Neural cell (in vitro differentiated cells): ENCODE measurements at regions not wholly inside any gene's neighbourhood (a gene's known extent, or its start where the extent isn't known, plus 50 kb on each side); places are given as distances from the start of the nearest gene placed in this dataset.

Source experiments
- H2AFZ ChIP-seq: fragments of 200-600, 300-800 bp; sonication (generic), shearing (Covaris generic); 2 replicates; pipeline ENCODE4 v1.6.0; 2014; ENCODE audit warnings: low read depth, mild to moderate bottlenecking, antibody characterized with exemption, low read length, moderate library complexity
- H3F3A ChIP-seq: fragments of 200-600 bp; shearing (Covaris generic); 2 replicates; pipeline ENCODE4 v1.6.1; 2016; ENCODE audit warnings: mild to moderate bottlenecking, moderate library complexity, mixed read lengths, antibody characterized with exemption, low read length; ENCODE audit not compliant: insufficient read depth, poor library complexity, severe bottlenecking
- H3K27ac ChIP-seq: fragments of 200-600, 300-800 bp; sonication (generic), shearing (Covaris generic); 2 replicates; pipeline ENCODE4 v1.5.1; 2014; ENCODE audit warnings: mild to moderate bottlenecking, low read length, moderate library complexity
- H3K27me3 ChIP-seq: fragments of 300-800, 200-600 bp; sonication (generic), shearing (Covaris generic); 2 replicates; pipeline ENCODE4 v1.6.0; 2014; ENCODE audit warnings: mild to moderate bottlenecking, low read depth, low read length, moderate library complexity; ENCODE audit not compliant: insufficient read depth
- H3K36me3 ChIP-seq: fragments of 300-800, 200-600 bp; sonication (generic), shearing (Covaris generic); 2 replicates; pipeline ENCODE4 v1.5.1; 2014; ENCODE audit warnings: mild to moderate bottlenecking, antibody characterized with exemption, low read length, moderate library complexity; ENCODE audit not compliant: insufficient read depth
- H3K4me2 ChIP-seq: fragments of 300-800, 200-600 bp; sonication (generic), shearing (Covaris generic); 2 replicates; pipeline ENCODE4 v1.6.0; 2014; ENCODE audit warnings: mild to moderate bottlenecking, low read length
- H3K4me3 ChIP-seq: fragments of 300-800, 200-600 bp; sonication (generic), shearing (Covaris generic); 2 replicates; pipeline ENCODE4 v1.5.1; 2014; ENCODE audit warnings: mild to moderate bottlenecking, low read length, moderate library complexity
- H3K79me2 ChIP-seq: fragments of 200-600 bp; shearing (Covaris generic); replicated peaks from 2 replicates; pipeline ENCODE4 v1.6.0; 2014; ENCODE audit warnings: mild to moderate bottlenecking, low read length, moderate library complexity; ENCODE audit not compliant: insufficient read depth
- H3K9ac ChIP-seq: fragments of 300-800, 200-600 bp; sonication (generic), shearing (Covaris generic); 2 replicates; pipeline ENCODE4 v1.6.1; 2016; ENCODE audit warnings: mild to moderate bottlenecking, low read length, mixed read lengths
- H3K9me2 ChIP-seq: fragments of 200-600 bp; shearing (Covaris generic); 2 replicates; pipeline ENCODE4 v1.6.1; 2016; ENCODE audit warnings: mild to moderate bottlenecking, low read length, mixed read lengths; ENCODE audit not compliant: insufficient read depth
- H3K9me3 ChIP-seq: fragments of 200-600, 300-800 bp; sonication (generic), shearing (Covaris generic); 2 replicates; pipeline ENCODE4 v1.6.1; 2016; ENCODE audit warnings: mild to moderate bottlenecking, mixed run types, low read length, moderate library complexity, mixed read lengths
- H4K20me1 ChIP-seq: fragments of 200-600 bp; shearing (Covaris generic); 2 replicates; pipeline ENCODE4 v1.6.1; 2016; ENCODE audit warnings: mild to moderate bottlenecking, mixed run types; ENCODE audit not compliant: insufficient read depth
- EP300 ChIP-seq: fragments of 450-650 bp; conservative IDR thresholded peaks from 2 replicates; pipeline ENCODE4 v1.6.1; 2014; ENCODE audit warnings: antibody characterized with exemption, mild to moderate bottlenecking, moderate library complexity; ENCODE audit not compliant: poor library complexity, severe bottlenecking
- EZH2 ChIP-seq: fragments of 200-600, 300-800 bp; shearing (Covaris generic), sonication (generic); IDR thresholded peaks from 2 replicates; pipeline ENCODE4 v1.6.1; 2014; ENCODE audit warnings: antibody characterized with exemption, low read length, borderline replicate concordance, mild to moderate bottlenecking; ENCODE audit not compliant: insufficient read depth, poor library complexity, severe bottlenecking
- MXI1 ChIP-seq: fragments of 450-650 bp; conservative IDR thresholded peaks from 2 replicates; pipeline ENCODE4 v1.6.1; 2014; ENCODE audit warnings: antibody characterized with exemption, mild to moderate bottlenecking; ENCODE audit not compliant: poor library complexity, severe bottlenecking
- POLR2AphosphoS5 ChIP-seq: IDR thresholded peaks from 2 replicates; pipeline ENCODE4 v1.6.1; 2012
- RAD21 ChIP-seq: fragments of 450-650 bp; conservative IDR thresholded peaks from 2 replicates; pipeline ENCODE4 v1.6.1; 2014; ENCODE audit warnings: antibody characterized with exemption, mild to moderate bottlenecking, moderate library complexity
- SMC3 ChIP-seq: fragments of 450-650 bp; conservative IDR thresholded peaks from 2 replicates; pipeline ENCODE4 v1.6.1; 2014; ENCODE audit warnings: antibody characterized with exemption, mild to moderate bottlenecking, moderate library complexity; ENCODE audit not compliant: poor library complexity
- TAF1 ChIP-seq: IDR thresholded peaks from 2 replicates; pipeline ENCODE4 v1.6.1; 2012; ENCODE audit warnings: low read depth
- TF ChIP-seq, protein P1 (sequence below): fragments of 450-650 bp; IDR thresholded peaks from 2 replicates; pipeline ENCODE4 v1.5.1; 2014; ENCODE audit warnings: antibody characterized with exemption, mild to moderate bottlenecking, moderate library complexity; ENCODE audit not compliant: poor library complexity, severe bottlenecking
- TF ChIP-seq, protein P2 (sequence below): IDR thresholded peaks from 2 replicates; pipeline ENCODE4 v1.6.1; 2012; ENCODE audit warnings: borderline replicate concordance

DNA sequence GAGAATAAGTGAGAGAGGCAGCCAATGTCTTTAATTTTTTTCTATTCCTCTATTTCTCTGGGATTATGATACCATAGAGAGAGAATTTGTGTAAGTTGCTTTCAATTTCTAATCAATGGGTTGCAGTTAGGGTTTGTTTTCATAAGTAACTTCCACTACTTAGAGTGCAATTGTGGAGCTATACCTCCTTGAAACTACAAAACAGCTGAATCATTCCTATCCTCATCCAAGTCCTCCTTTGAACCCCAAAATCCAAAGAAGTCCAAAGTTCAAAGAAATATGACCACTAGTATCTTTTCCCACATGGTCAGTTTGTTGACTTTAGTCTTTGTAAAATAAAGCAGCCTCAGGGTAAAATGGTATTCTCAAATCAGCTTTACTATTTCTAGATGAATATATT lies 1085.4 kb upstream of the INTU start:
- H3K27me3 ChIP-seq, result no peaks in the 10 kb centered on the region
- H3K4me2 ChIP-seq, result no peak overlapping the region
- no peaks in the 10 kb centered on the region for H3K36me3 ChIP-seq
- no peaks in the 10 kb centered on the region for H4K20me1 ChIP-seq
- no peak overlapping the region for H3K4me3 ChIP-seq
- H3K27ac ChIP-seq, result no peak overlapping the region
- H2AFZ ChIP-seq, result no peak overlapping the region
- no peaks in the 10 kb centered on the region for H3F3A ChIP-seq
- no peaks in the 10 kb centered on the region for H3K9me3 ChIP-seq
- no peak overlapping the region for H3K9ac ChIP-seq
- H3K79me2 ChIP-seq, result no peaks in the 10 kb centered on the region
- no peaks in the 10 kb centered on the region for H3K9me2 ChIP-seq
- TF ChIP-seq MXI1 (no peak), RAD21 (no peak), SMC3 (no peak), EP300 (no peak), TAF1 (no peak), EZH2 (no peak), POLR2AphosphoS5 (no peak)
- TF ChIP-seq, protein P1, sequence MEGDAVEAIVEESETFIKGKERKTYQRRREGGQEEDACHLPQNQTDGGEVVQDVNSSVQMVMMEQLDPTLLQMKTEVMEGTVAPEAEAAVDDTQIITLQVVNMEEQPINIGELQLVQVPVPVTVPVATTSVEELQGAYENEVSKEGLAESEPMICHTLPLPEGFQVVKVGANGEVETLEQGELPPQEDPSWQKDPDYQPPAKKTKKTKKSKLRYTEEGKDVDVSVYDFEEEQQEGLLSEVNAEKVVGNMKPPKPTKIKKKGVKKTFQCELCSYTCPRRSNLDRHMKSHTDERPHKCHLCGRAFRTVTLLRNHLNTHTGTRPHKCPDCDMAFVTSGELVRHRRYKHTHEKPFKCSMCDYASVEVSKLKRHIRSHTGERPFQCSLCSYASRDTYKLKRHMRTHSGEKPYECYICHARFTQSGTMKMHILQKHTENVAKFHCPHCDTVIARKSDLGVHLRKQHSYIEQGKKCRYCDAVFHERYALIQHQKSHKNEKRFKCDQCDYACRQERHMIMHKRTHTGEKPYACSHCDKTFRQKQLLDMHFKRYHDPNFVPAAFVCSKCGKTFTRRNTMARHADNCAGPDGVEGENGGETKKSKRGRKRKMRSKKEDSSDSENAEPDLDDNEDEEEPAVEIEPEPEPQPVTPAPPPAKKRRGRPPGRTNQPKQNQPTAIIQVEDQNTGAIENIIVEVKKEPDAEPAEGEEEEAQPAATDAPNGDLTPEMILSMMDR, result no peak
- TF ChIP-seq, protein P2, sequence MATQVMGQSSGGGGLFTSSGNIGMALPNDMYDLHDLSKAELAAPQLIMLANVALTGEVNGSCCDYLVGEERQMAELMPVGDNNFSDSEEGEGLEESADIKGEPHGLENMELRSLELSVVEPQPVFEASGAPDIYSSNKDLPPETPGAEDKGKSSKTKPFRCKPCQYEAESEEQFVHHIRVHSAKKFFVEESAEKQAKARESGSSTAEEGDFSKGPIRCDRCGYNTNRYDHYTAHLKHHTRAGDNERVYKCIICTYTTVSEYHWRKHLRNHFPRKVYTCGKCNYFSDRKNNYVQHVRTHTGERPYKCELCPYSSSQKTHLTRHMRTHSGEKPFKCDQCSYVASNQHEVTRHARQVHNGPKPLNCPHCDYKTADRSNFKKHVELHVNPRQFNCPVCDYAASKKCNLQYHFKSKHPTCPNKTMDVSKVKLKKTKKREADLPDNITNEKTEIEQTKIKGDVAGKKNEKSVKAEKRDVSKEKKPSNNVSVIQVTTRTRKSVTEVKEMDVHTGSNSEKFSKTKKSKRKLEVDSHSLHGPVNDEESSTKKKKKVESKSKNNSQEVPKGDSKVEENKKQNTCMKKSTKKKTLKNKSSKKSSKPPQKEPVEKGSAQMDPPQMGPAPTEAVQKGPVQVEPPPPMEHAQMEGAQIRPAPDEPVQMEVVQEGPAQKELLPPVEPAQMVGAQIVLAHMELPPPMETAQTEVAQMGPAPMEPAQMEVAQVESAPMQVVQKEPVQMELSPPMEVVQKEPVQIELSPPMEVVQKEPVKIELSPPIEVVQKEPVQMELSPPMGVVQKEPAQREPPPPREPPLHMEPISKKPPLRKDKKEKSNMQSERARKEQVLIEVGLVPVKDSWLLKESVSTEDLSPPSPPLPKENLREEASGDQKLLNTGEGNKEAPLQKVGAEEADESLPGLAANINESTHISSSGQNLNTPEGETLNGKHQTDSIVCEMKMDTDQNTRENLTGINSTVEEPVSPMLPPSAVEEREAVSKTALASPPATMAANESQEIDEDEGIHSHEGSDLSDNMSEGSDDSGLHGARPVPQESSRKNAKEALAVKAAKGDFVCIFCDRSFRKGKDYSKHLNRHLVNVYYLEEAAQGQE, result no peak

DNA sequence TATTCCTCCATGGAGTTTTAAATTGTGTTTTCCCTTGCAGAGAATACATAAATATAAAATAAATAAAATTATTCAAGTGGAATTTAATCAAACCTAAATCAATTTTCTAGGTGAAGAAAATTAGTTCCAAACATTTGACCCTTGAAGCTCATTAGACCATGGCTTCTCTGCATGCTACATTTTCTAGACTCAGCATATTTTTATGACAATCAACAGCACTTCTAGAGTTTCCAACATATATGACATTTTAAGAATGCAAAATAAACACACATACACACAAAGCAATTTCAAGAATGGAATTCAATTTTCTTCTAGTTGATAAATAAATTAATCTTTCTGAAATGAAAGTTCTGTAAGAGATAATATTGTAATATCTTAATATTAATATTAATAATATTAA lies 1083.9 kb upstream of the INTU start:
- Histone ChIP-seq H4K20me1 (no peaks in the 10 kb centered on the region), H3K9me3 (no peaks in the 10 kb centered on the region), H3K4me3 (no peak overlapping the region), H3K4me2 (no peak overlapping the region), H3F3A (no peaks in the 10 kb centered on the region), H3K9me2 (no peaks in the 10 kb centered on the region), H3K9ac (no peak overlapping the region), H3K27me3 (no peaks in the 10 kb centered on the region), H2AFZ (no peak overlapping the region), H3K27ac (no peak overlapping the region), H3K79me2 (no peaks in the 10 kb centered on the region), H3K36me3 (no peaks in the 10 kb centered on the region)
- no peak for TF ChIP-seq RAD21
- TF ChIP-seq EP300, result no peak
- TF ChIP-seq, protein P1, result no peak
- TF ChIP-seq TAF1, result no peak
- no peak for TF ChIP-seq EZH2
- TF ChIP-seq, protein P2, result no peak
- no peak for TF ChIP-seq MXI1
- no peak for TF ChIP-seq POLR2AphosphoS5
- TF ChIP-seq SMC3, result no peak
